K562 (cell line): ENCODE measurements at regions not wholly inside any gene's neighbourhood (a gene's known extent, or its start where the extent isn't known, plus 50 kb on each side); places are given as distances from the start of the nearest gene placed in this dataset.

Source experiments
- MGA ChIP-seq: fragments of 450-650 bp; IDR thresholded peaks from 2 replicates; pipeline ENCODE4 v1.6.1; 2016; ENCODE audit warnings: mild to moderate bottlenecking, moderate library complexity

GRCh38 chr2:160630801-160631590 lies 137.4 kb upstream of the RBMS1 start (continued):
- TF ChIP-seq MGA = no peak
